ENCODE measurements at regions not wholly inside any gene's neighbourhood (a gene's known extent, or its start where the extent isn't known, plus 50 kb on each side); places are given as distances from the start of the nearest gene placed in this dataset.

DNA sequence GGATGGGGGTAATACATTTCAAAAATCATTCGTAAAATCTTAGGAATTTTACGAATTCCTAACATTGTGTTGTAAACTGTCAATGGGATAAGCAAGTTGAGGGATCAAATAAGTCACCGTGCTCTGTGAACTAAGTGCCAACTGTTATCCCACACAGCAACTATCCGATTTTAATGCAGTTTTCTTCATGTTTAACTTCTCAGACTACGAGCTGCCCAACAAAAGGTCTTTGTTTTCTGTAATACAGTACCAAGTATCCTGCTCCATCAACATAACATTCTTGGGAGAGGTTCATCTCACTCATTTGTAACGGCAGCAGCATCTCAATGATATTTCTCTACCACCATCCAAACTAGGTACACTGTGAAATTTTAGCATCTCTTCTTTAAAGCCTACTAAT is 654.1 kb upstream of the LMCD1 start:
- no peaks in the 10 kb centered on the region for H3K27me3 ChIP-seq (ENCODE audit: control insufficient read depth in 1 of 2, insufficient read depth in 2 of 2, low read length in 2 of 2)
- H3K9ac ChIP-seq (ENCODE audit: low read length in 2 of 2) = no peak overlapping the region
- H3K4me3 ChIP-seq (ENCODE audit: low read length in 2 of 2) = no peak overlapping the region
- H3K4me1 ChIP-seq (ENCODE audit: control insufficient read depth, insufficient read depth, low read length) = no peaks in the 10 kb centered on the region
- no peaks in the 10 kb centered on the region for H3K9me3 ChIP-seq (ENCODE audit: control insufficient read depth in 2 of 2, low read length in 2 of 2)
- H3K27ac ChIP-seq (ENCODE audit: low read length) = no peak overlapping the region
- no peaks in the 10 kb centered on the region for H3K36me3 ChIP-seq (ENCODE audit: control insufficient read depth in 2 of 2, insufficient read depth in 2 of 2, low read length in 2 of 2)

DNA sequence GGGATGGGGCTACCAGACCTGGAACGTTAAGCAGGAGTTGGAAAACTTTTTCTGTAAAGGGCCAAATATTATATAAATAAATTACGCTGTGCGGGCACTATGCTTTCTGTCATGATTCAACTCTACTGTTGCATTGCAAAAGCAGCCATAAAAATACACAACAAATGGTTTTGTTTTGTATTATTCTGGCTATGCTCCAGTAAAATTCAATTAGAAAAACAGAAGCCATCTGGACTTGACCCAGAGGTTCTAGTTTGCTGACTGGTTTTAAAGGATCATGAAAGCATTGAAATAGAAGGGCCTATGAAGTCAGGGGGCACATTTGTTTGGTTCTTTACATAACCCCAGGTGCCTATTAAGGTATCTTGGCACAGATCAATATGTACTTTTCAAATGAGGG is 647.4 kb upstream of the LMCD1 start:
- H3K27me3 ChIP-seq (ENCODE audit: control insufficient read depth in 1 of 2, insufficient read depth in 2 of 2, low read length in 2 of 2) = no peaks in the 10 kb centered on the region
- no peaks in the 10 kb centered on the region for H3K4me1 ChIP-seq (ENCODE audit: control insufficient read depth, insufficient read depth, low read length)
- no peak overlapping the region for H3K4me3 ChIP-seq (ENCODE audit: low read length in 2 of 2)
- no peaks in the 10 kb centered on the region for H3K36me3 ChIP-seq (ENCODE audit: control insufficient read depth in 2 of 2, insufficient read depth in 2 of 2, low read length in 2 of 2)
- H3K9ac ChIP-seq (ENCODE audit: low read length in 2 of 2) = no peak overlapping the region
- no peak overlapping the region for H3K27ac ChIP-seq (ENCODE audit: low read length)
- H3K9me3 ChIP-seq (ENCODE audit: control insufficient read depth in 2 of 2, low read length in 2 of 2) = no peaks in the 10 kb centered on the region

GRCh38 chr3:7854721-7855120 is 646.9 kb upstream of the LMCD1 start:
- H3K27ac ChIP-seq (ENCODE audit: low read length) = no peak overlapping the region
- no peak overlapping the region for H3K4me3 ChIP-seq (ENCODE audit: low read length in 2 of 2)
- no peaks in the 10 kb centered on the region for H3K36me3 ChIP-seq (ENCODE audit: control insufficient read depth in 2 of 2, insufficient read depth in 2 of 2, low read length in 2 of 2)
- no peak overlapping the region for H3K9ac ChIP-seq (ENCODE audit: low read length in 2 of 2)
- no peaks in the 10 kb centered on the region for H3K4me1 ChIP-seq (ENCODE audit: control insufficient read depth, insufficient read depth, low read length)
- no peaks in the 10 kb centered on the region for H3K27me3 ChIP-seq (ENCODE audit: control insufficient read depth in 1 of 2, insufficient read depth in 2 of 2, low read length in 2 of 2)
- no peaks in the 10 kb centered on the region for H3K9me3 ChIP-seq (ENCODE audit: control insufficient read depth in 2 of 2, low read length in 2 of 2)

- H3K36me3 ChIP-seq (ENCODE audit: control insufficient read depth in 2 of 2, insufficient read depth in 2 of 2, low read length in 2 of 2) = no peaks in the 10 kb centered on the region
- no peak overlapping the region for H3K27ac ChIP-seq (ENCODE audit: low read length)
- no peak overlapping the region for H3K9ac ChIP-seq (ENCODE audit: low read length in 2 of 2)
- H3K4me1 ChIP-seq (ENCODE audit: control insufficient read depth, insufficient read depth, low read length) = no peaks in the 10 kb centered on the region
- no peak overlapping the region for H3K4me3 ChIP-seq (ENCODE audit: low read length in 2 of 2)
- no peaks in the 10 kb centered on the region for H3K27me3 ChIP-seq (ENCODE audit: control insufficient read depth in 1 of 2, insufficient read depth in 2 of 2, low read length in 2 of 2)
- H3K9me3 ChIP-seq (ENCODE audit: control insufficient read depth in 2 of 2, low read length in 2 of 2) = no peaks in the 10 kb centered on the region
These were observed 636.0 kb upstream of the LMCD1 start for GRCh38 chr3:7865611-7866010.

DNA sequence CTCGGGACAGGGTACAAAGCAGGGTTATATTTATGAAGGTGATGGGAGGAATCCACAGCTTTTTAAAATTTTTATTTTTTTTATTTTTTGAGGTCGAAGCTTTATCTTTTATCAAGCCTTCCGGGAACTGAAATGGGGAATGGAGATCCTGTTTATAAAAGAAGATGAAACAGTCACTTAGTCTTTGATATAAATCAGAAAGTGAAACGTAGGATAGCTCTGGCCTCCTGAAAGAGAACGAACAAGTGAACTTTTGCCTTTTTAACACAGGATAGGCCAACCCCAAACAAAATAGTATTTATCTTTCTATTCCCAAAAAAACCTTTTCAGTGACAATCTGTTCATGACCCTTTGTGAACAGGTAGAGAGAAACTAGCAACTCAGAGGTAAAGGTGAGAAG is 634.0 kb upstream of the LMCD1 start:
- no peaks in the 10 kb centered on the region for H3K36me3 ChIP-seq (ENCODE audit: control insufficient read depth in 2 of 2, insufficient read depth in 2 of 2, low read length in 2 of 2)
- H3K27me3 ChIP-seq (ENCODE audit: control insufficient read depth in 1 of 2, insufficient read depth in 2 of 2, low read length in 2 of 2) = no peaks in the 10 kb centered on the region
- H3K4me1 ChIP-seq (ENCODE audit: control insufficient read depth, insufficient read depth, low read length) = no peaks in the 10 kb centered on the region
- H3K9ac ChIP-seq (ENCODE audit: low read length in 2 of 2) = no peak overlapping the region
- no peak overlapping the region for H3K27ac ChIP-seq (ENCODE audit: low read length)
- H3K4me3 ChIP-seq (ENCODE audit: low read length in 2 of 2) = no peak overlapping the region
- H3K9me3 ChIP-seq (ENCODE audit: control insufficient read depth in 2 of 2, low read length in 2 of 2) = no peaks in the 10 kb centered on the region

DNA sequence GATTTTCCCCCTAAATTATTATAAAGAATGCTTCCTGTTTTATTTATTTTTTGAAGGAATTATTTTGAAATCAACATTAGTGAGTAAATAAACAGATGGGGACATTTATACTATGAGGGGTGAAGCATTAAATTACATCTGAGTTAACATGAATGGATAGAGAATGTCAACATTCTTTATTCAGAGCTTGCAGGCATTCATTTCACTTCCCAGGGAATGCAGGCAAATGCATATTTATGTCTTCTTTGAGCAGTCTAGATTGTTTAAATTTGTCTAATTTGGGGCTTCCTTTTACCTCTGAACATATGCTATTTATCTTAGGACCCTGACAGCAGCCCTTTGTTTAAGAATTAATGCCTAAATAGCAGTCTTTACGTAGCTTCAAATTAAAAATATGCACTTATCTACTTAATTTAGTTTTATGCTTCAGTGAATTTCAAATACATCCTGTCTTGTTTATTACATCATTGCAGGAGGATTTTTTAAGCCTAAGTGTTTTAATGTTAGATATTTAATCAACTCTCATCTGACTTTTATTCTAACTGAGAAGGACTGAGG is 630.5 kb upstream of the LMCD1 start:
- no peak overlapping the region for H3K9ac ChIP-seq (ENCODE audit: low read length in 2 of 2)
- no peaks in the 10 kb centered on the region for H3K9me3 ChIP-seq (ENCODE audit: control insufficient read depth in 2 of 2, low read length in 2 of 2)
- no peak overlapping the region for H3K27ac ChIP-seq (ENCODE audit: low read length)
- no peaks in the 10 kb centered on the region for H3K36me3 ChIP-seq (ENCODE audit: control insufficient read depth in 2 of 2, insufficient read depth in 2 of 2, low read length in 2 of 2)
- H3K27me3 ChIP-seq (ENCODE audit: control insufficient read depth in 1 of 2, insufficient read depth in 2 of 2, low read length in 2 of 2) = no peaks in the 10 kb centered on the region
- no peaks in the 10 kb centered on the region for H3K4me1 ChIP-seq (ENCODE audit: control insufficient read depth, insufficient read depth, low read length)
- no peak overlapping the region for H3K4me3 ChIP-seq (ENCODE audit: low read length in 2 of 2)

GRCh38 chr3:7874116-7874515 is 627.5 kb upstream of the LMCD1 start:
- H3K27ac ChIP-seq (ENCODE audit: low read length) = no peak overlapping the region
- no peaks in the 10 kb centered on the region for H3K4me1 ChIP-seq (ENCODE audit: control insufficient read depth, insufficient read depth, low read length)
- H3K9ac ChIP-seq (ENCODE audit: low read length in 2 of 2) = no peak overlapping the region
- no peaks in the 10 kb centered on the region for H3K36me3 ChIP-seq (ENCODE audit: control insufficient read depth in 2 of 2, insufficient read depth in 2 of 2, low read length in 2 of 2)
- H3K27me3 ChIP-seq (ENCODE audit: control insufficient read depth in 1 of 2, insufficient read depth in 2 of 2, low read length in 2 of 2) = no peaks in the 10 kb centered on the region
- no peaks in the 10 kb centered on the region for H3K9me3 ChIP-seq (ENCODE audit: control insufficient read depth in 2 of 2, low read length in 2 of 2)
- H3K4me3 ChIP-seq (ENCODE audit: low read length in 2 of 2) = no peak overlapping the region

DNA sequence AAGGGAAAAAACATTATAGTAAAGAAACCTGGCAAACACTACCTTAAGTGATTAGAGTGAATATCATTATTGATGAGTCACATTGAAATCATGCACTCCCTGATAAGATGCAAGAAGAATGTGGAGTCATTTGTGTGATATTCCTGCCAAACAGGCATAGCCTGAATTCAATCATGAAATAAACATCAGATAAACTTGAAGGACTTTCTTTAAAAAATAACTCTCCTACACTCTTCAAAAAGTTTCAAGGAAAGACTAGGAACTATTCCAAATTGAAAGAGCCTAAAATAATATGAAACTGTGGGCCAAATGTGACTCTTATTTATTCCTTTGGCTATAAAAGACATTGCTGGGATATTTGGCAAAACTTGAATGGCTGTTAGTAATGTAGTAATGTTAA is 625.7 kb upstream of the LMCD1 start:
- H3K4me3 ChIP-seq (ENCODE audit: low read length in 2 of 2) = no peak overlapping the region
- H3K4me1 ChIP-seq (ENCODE audit: control insufficient read depth, insufficient read depth, low read length) = no peaks in the 10 kb centered on the region
- no peaks in the 10 kb centered on the region for H3K27me3 ChIP-seq (ENCODE audit: control insufficient read depth in 1 of 2, insufficient read depth in 2 of 2, low read length in 2 of 2)
- no peaks in the 10 kb centered on the region for H3K9me3 ChIP-seq (ENCODE audit: control insufficient read depth in 2 of 2, low read length in 2 of 2)
- H3K27ac ChIP-seq (ENCODE audit: low read length) = no peak overlapping the region
- no peak overlapping the region for H3K9ac ChIP-seq (ENCODE audit: low read length in 2 of 2)
- H3K36me3 ChIP-seq (ENCODE audit: control insufficient read depth in 2 of 2, insufficient read depth in 2 of 2, low read length in 2 of 2) = no peaks in the 10 kb centered on the region

DNA sequence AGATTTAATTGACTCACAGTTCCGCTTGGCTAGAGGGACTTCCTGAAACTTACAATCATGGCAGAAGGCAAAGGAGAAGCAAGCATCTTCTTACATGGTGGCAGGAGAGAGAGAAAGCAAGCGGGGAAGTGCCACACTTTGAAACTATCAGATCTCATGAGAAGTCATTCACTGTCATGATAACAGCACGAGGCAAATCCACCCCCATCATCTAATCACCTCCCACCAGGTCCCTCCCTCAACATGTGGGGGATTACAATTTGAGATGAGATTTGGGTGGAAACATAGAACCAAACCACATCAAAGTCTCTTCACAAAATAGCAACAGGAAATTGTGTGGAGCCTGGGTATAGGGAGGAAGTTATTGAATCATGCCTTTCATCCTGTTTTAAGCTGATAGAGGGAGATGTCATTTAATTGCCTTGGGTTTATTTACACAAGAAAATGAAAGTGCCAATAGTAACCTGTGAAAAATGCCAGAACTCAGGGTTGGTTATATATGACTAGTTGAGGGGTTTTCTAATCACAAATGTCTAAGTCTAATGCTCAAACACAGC is 624.8 kb upstream of the LMCD1 start:
- Histone ChIP-seq H3K27me3 (ENCODE audit: control insufficient read depth in 1 of 2, insufficient read depth in 2 of 2, low read length in 2 of 2) (no peaks in the 10 kb centered on the region), H3K9ac (ENCODE audit: low read length in 2 of 2) (no peak overlapping the region), H3K4me3 (ENCODE audit: low read length in 2 of 2) (no peak overlapping the region), H3K36me3 (ENCODE audit: control insufficient read depth in 2 of 2, insufficient read depth in 2 of 2, low read length in 2 of 2) (no peaks in the 10 kb centered on the region), H3K4me1 (ENCODE audit: control insufficient read depth, insufficient read depth, low read length) (no peaks in the 10 kb centered on the region), H3K9me3 (ENCODE audit: control insufficient read depth in 2 of 2, low read length in 2 of 2) (no peaks in the 10 kb centered on the region), H3K27ac (ENCODE audit: low read length) (no peak overlapping the region)

GRCh38 chr3:7877312-7877711 is 624.3 kb upstream of the LMCD1 start:
- Histone ChIP-seq H3K9ac (ENCODE audit: low read length in 2 of 2) (no peak overlapping the region), H3K27ac (ENCODE audit: low read length) (no peak overlapping the region), H3K27me3 (ENCODE audit: control insufficient read depth in 1 of 2, insufficient read depth in 2 of 2, low read length in 2 of 2) (no peaks in the 10 kb centered on the region), H3K4me3 (ENCODE audit: low read length in 2 of 2) (no peak overlapping the region), H3K36me3 (ENCODE audit: control insufficient read depth in 2 of 2, insufficient read depth in 2 of 2, low read length in 2 of 2) (no peaks in the 10 kb centered on the region), H3K9me3 (ENCODE audit: control insufficient read depth in 2 of 2, low read length in 2 of 2) (no peaks in the 10 kb centered on the region), H3K4me1 (ENCODE audit: control insufficient read depth, insufficient read depth, low read length) (no peaks in the 10 kb centered on the region)

DNA sequence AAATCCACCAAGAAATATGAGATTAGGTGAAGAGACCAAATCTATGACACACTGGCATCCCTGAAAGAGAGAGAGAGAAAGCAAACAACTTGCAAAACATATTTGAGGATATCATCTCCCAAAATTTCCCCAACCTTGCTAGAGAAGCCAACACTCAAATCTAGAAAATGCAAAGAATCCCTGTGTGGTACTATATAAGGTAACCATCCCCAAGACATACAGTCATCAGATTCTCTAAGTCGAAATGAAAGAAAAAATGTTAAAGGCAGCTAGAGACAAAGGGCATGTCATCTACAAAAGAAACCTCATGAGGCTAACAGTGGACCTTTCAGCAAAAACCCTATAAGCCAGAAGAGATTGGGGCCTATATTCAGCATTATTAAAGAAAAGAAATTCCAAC is 622.1 kb upstream of the LMCD1 start:
- Histone ChIP-seq H3K4me1 (ENCODE audit: control insufficient read depth, insufficient read depth, low read length) (no peaks in the 10 kb centered on the region), H3K36me3 (ENCODE audit: control insufficient read depth in 2 of 2, insufficient read depth in 2 of 2, low read length in 2 of 2) (no peaks in the 10 kb centered on the region), H3K27me3 (ENCODE audit: control insufficient read depth in 1 of 2, insufficient read depth in 2 of 2, low read length in 2 of 2) (no peaks in the 10 kb centered on the region), H3K4me3 (ENCODE audit: low read length in 2 of 2) (no peak overlapping the region), H3K9me3 (ENCODE audit: control insufficient read depth in 2 of 2, low read length in 2 of 2) (peaks cover 0 to 5% of the 10 kb centered on the region in 2 donors), H3K27ac (ENCODE audit: low read length) (no peak overlapping the region), H3K9ac (ENCODE audit: low read length in 2 of 2) (no peak overlapping the region)

Measured in stomach smooth muscle (tissue), 2 donors.